Nephron progenitor cell (in vitro differentiated cells): ENCODE measurements at regions not wholly inside any gene's neighbourhood (a gene's known extent, or its start where the extent isn't known, plus 50 kb on each side); places are given as distances from the start of the nearest gene placed in this dataset.

ENCODE experiments used
- DNase-seq: peaks from one replicate; pipeline ENCODE4 v3.0.0; 2021
- H3K27ac Mint-ChIP-seq: 2 replicates; pipeline ENCODE4 v1.8.0; 2021; ENCODE audit warnings: mild to moderate bottlenecking, moderate library complexity, mixed read lengths
- H3K27me3 Mint-ChIP-seq: 2 replicates; pipeline ENCODE4 v1.8.0; 2021; ENCODE audit warnings: mild to moderate bottlenecking, low read depth, mixed read lengths; ENCODE audit not compliant: poor library complexity
- H3K36me3 Mint-ChIP-seq: 2 replicates; pipeline ENCODE4 v1.8.0; 2021; ENCODE audit warnings: low read depth, mixed read lengths
- H3K4me1 Mint-ChIP-seq: 2 replicates; pipeline ENCODE4 v1.8.0; 2021; ENCODE audit warnings: mixed read lengths
- H3K4me3 Mint-ChIP-seq: 2 replicates; pipeline ENCODE4 v1.8.0; 2021; ENCODE audit warnings: mild to moderate bottlenecking, moderate library complexity, mixed read lengths
- H3K9me3 Mint-ChIP-seq: 2 replicates; pipeline ENCODE4 v1.8.0; 2021; ENCODE audit warnings: mild to moderate bottlenecking, moderate library complexity, mixed read lengths
- CTCF ChIP-seq: fragments of 200-600 bp; sonication (generic); IDR thresholded peaks from 2 replicates; pipeline ENCODE4 v1.5.0; 2021; ENCODE audit warnings: antibody characterized with exemption

- no peak for TF ChIP-seq CTCF
- Mint-ChIP-seq H3K27me3 (no peaks in the 10 kb centered on the region), H3K9me3 (peaks cover 28% of the 10 kb centered on the region), H3K4me1 (no peaks in the 10 kb centered on the region), H3K27ac (no peak overlapping the region), H3K36me3 (peaks cover 5% of the 10 kb centered on the region), H3K4me3 (no peak overlapping the region)
- no peak for DNase-seq
These were observed 664.9 kb downstream of the METTL4 start for GRCh38 chr18:1906421-1906820.

DNA sequence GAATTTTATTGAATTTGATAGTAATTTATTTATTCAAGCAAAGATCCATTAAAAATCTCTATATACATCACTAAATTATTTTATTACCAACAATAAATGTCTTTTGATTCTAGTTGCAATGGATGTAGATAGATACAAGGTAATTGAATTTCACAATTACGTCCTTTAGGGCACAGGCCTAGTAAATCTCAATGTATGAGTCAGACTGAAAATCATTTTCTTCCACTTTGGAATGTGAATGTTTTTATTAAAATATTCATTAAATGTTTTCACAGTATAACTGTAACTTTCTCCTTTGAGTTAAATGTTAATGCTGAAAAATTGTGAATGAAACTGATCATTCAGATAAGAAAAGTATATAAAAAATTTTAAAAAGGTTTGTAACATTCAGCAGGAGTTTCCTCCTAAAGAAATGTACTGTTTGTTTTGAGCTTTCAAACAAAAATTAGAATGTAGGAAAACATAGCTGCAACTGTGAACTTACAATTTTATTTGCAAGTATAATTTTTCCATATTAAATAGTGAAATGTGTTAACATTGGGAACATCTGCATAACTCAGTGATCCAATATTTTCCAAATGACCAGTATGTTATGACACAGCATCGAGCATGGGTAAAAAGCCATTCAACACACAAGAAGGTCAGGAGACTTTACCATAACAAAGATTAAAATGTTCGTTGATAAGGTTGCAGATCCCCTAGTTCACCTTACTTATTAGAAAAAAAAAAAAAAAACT is 663.7 kb downstream of the METTL4 start:
- Mint-ChIP-seq H3K36me3 (peaks cover 5% of the 10 kb centered on the region), H3K9me3 (peaks cover 32% of the 10 kb centered on the region), H3K4me3 (no peak overlapping the region), H3K4me1 (no peaks in the 10 kb centered on the region), H3K27ac (no peak overlapping the region), H3K27me3 (no peaks in the 10 kb centered on the region)
- no peak for DNase-seq
- no peak for TF ChIP-seq CTCF

DNA sequence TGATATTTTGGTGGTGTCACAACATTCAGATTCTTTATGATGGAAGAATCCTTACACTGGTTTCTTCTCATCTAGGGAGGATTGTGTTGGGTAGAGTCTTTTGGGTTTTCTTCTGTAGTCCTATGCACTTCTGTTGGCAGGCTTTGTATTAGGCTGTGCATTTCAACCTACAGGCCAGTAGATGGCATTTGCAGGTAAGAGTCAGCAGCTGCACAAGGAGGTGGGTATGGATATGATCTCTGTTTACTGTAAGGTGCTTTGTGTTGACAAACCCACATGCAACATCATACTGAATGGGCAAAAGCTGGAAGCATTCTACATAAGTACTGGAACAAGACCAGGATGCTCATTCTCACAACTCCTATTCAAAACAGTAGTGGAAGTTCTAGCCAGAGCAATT is 656.8 kb downstream of the METTL4 start:
- TF ChIP-seq CTCF: no peak
- H3K36me3 Mint-ChIP-seq: peaks cover 17% of the 10 kb centered on the region
- H3K4me1 Mint-ChIP-seq: no peaks in the 10 kb centered on the region
- no peak overlapping the region for H3K4me3 Mint-ChIP-seq
- peaks cover 45% of the 10 kb centered on the region for H3K9me3 Mint-ChIP-seq
- no peaks in the 10 kb centered on the region for H3K27me3 Mint-ChIP-seq
- no peak for DNase-seq
- H3K27ac Mint-ChIP-seq: no peak overlapping the region

GRCh38 chr18:1916869-1917523 is 654.3 kb downstream of the METTL4 start:
- no peak for DNase-seq
- no peak for TF ChIP-seq CTCF
- no peak overlapping the region for H3K4me3 Mint-ChIP-seq
- H3K9me3 Mint-ChIP-seq: peaks cover 21% of the 10 kb centered on the region
- peaks cover 11% of the 10 kb centered on the region for H3K36me3 Mint-ChIP-seq
- peaks cover 14% of the 10 kb centered on the region for H3K4me1 Mint-ChIP-seq
- H3K27ac Mint-ChIP-seq: no peak overlapping the region
- H3K27me3 Mint-ChIP-seq: no peaks in the 10 kb centered on the region

GRCh38 chr18:1917569-1917968 is 653.7 kb downstream of the METTL4 start:
- peaks cover 21% of the 10 kb centered on the region for H3K9me3 Mint-ChIP-seq
- DNase-seq: no peak
- peaks cover 11% of the 10 kb centered on the region for H3K36me3 Mint-ChIP-seq
- H3K4me1 Mint-ChIP-seq: peaks cover 16% of the 10 kb centered on the region
- TF ChIP-seq CTCF: no peak
- H3K27me3 Mint-ChIP-seq: no peaks in the 10 kb centered on the region
- no peak overlapping the region for H3K27ac Mint-ChIP-seq
- H3K4me3 Mint-ChIP-seq: no peak overlapping the region

DNA sequence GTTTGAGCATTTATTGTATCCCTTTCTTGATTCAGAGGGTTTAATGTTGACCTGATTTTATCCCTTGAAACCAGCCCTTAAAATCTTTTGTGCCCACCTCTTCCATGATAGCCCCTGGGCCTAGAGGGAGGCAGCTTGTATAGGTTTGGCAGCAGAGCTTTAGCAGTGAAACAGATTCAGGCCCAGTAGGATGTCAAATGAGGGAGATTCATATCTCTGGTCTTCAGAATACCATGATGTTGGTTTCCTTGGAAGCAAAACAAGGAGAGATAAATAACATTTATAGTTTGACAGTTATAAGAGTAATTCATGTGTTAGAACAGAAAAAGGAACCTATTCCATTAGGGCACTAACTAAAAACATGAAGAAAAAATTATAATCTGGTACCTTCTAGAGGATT is 649.2 kb downstream of the METTL4 start:
- no peak for DNase-seq
- Mint-ChIP-seq H3K27ac (no peak overlapping the region), H3K27me3 (no peaks in the 10 kb centered on the region), H3K4me1 (peaks cover 16% of the 10 kb centered on the region), H3K9me3 (peaks cover 3% of the 10 kb centered on the region), H3K4me3 (no peak overlapping the region), H3K36me3 (no peaks in the 10 kb centered on the region)
- TF ChIP-seq CTCF: no peak
